SW480 (cell line): ENCODE measurements at regions not wholly inside any gene's neighbourhood (a gene's known extent, or its start where the extent isn't known, plus 50 kb on each side); places are given as distances from the start of the nearest gene placed in this dataset.

Experiments used
- DNase-seq: peaks from one replicate; pipeline ENCODE4 v3.0.0-alpha.2; 2016; ENCODE audit warnings: low spot score

DNA sequence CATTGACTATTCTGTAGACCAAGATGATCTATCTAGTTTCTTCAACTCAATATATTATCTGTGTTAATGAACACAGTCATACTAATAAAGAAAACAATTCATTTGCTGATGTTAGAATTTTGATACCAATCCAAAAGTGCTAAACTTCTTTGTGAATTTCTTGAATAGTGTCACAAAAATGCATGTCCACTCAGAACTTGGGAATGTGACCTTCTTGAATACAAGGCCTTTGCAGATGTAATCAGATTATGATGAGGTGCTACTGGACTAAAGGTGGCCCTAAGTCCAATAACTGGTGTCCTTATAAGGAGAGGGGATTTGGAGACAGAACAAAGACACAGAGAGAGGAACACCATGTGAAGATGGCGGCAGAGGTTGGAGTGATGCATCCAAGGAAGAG, 305.8 kb upstream of the ZP4 start:
- DNase-seq: no peak

DNA sequence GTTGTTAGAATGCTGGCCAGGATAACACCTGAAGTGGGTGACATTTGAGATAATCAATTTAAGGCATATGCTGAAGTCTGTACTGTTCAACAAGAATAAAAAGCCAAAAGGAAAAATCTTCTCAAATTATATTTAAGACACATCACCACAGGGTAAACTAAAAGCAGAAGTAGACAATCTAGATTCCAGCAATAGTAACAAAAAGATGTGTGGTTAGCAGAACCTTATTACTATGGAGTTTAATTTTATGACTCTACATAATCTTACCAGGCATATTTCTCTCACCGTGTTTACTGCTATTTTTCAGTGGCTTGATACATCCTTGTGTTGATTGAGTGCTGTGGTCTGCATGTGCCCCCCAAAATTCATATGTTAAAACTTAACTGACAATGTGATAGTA, 300.4 kb upstream of the ZP4 start:
- no peak for DNase-seq

DNA sequence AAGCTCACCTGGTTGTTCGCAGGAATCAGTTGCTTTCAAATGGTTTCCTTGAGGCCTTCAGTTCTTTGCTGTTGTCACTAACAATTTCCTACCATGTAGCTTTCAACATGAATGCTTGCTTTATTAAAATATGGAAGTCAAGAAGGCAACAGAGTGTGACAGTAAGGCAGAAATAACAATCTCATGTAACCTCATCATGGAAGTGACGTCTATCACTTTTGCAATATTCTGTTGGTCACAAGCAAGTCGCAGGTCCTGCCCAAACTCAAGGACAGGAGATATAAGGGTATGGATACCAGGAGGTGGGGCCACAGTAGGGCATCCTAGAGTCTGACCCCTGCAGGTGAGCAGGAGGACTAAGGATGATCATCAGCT, 296.8 kb upstream of the ZP4 start:
- no peak for DNase-seq

DNA sequence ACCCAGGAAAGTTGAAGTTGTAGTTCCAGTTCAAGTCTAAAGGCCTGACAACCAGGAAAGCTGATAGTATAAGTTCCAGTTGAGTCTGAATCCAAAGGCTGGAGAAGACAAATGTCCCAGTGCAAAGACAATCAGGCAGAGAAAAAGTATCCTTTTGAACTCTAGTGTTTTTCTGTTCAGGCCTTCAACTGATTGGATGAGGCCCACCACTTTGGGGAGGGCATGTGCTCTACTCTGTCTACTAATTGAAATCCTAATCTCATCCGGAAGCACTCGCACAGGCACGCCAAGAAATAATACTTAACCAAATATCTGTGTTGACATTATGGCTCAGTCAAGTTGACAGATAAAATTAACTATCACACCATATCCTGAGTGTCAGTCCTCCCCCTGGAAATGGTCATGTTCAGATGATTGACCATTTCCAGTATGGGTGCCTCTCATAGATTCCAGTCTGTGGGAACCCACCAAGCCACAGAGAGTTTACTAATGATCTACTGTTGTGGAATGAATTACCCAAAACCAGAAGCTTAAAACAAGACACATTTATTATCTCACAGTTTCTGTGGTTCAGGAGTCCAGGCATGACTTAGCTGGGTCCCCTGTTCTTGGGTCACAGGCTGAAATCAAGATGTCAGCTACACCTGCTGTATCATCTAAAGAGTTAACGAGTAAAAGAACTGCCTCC, 296.3 kb upstream of the ZP4 start:
- DNase-seq: no peak

DNA sequence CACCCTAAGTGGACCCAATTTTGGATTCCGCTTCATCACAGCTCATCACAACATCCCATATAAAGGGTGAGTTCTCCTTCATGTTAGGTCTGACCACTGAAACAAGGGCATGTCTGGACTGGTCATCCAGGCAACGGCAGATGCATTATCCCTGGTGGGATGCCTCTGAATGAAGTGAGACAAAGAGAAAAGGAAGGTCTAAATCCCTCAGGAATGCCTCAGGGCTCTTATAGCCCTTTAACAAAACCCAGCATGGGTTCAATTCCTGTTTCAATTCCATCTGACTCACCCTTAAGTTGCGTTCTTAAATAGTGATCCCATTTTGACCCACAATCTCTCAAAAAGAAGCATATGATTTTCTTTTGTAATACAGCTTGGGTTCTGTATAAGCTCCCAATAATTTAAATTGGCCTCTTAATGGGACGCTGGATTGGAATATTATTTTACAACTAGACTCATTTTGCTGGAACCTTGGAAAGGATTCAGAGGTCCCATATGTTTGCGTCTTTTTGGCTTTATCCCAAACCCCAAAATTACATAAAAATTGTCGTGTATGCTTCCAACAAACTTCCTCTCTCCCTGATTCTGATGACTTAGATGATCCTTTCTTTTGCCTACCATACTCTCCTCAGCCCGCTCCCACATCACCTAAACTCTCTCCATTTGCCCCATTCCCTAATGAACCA, 287.4 kb upstream of the ZP4 start:
- DNase-seq: no peak

DNA sequence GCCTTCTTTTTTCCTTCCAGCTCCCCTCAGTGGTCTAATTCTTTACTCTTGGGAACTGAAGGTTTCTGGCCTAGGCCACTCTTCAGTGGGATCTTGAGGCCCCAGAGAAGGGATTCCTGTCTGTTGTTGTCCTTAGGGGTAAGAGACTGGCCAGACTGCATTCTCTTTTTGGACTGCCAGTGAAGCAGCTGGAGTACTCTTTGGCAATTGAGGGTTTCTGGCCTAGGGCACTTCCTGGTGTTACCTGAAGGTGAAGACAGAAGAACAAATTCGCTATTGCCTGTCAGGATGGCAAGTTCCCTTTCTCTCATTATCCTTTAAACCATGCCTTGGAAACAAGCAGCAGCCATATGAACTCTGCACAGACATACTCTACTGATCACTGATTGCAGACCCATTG, 286.6 kb upstream of the ZP4 start:
- no peak for DNase-seq

DNA sequence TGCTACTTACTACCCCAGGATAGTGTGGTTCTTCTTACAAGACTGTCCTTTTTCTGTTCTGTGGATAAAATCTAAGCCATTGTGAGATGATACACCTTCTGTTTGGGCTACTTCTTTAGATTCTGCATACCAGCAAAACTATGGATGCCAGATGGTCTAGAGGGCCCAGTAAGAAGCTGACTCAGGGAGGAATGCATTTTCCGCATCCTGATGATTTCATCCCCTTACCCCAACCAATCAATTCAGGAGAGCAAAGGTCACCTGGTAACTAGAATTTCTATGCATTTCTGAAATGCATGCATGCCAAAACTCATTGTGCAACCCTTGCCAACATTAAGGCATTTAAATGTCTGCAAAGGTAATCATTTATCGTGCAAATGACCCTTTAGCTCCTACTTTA, 285.7 kb upstream of the ZP4 start:
- no peak for DNase-seq

DNA sequence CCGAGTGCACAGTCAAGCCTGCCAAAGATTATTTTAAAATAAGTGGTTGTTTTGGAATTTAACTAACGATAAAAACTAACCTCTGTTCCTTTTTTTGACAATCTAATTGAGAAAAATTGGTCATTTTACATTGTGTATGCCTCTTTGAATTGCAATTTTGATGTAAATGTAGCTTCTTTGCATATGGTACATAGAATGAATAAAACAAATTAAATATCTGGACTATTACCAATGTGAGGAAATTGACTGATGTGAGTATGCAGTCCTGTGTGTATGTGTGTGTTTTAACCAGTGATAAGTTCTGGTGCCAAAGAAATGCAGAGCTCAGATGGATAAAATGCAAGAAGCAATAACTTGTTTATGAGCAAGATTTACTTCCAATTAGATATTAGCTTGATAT, 281.3 kb upstream of the ZP4 start:
- no peak for DNase-seq

DNA sequence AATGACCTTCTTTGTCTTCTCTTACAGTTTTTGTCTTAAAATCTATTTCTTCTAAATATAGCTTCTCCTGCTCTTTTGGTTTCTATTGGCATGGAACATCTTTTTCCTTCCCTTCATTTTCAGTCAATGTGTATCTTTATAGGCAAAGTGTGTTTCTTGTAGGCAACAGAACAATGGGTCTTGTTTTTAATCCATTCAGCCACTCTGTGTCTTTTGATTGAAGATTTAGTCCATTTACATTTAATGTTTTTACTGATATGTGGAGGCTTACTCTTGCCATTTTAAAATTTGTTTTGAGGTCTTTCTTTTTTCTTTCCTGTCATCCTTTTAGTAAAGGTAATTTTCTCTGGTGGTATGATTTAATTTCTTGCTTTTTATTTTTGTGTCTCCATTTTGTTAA, 271.2 kb upstream of the ZP4 start:
- no peak for DNase-seq

DNA sequence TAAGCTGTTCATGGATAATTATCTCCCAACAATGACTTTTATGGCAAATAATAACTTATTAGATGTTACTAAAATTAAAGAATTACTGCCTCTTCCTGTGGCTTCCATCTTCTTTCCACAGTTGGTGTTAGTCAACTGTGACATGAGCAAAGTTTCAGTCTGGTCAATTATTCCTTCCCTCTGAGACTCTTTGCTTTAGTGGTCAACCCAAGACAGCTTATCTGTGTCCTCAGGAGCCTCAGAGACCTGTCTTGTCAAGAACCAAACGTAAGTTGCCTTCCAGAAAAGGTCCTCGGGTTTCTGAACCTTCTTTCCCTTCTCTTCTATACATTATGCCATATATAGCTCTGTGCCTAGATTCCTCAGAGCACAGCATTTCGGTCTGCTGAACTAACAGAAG, 263.2 kb upstream of the ZP4 start:
- DNase-seq: no peak

DNA sequence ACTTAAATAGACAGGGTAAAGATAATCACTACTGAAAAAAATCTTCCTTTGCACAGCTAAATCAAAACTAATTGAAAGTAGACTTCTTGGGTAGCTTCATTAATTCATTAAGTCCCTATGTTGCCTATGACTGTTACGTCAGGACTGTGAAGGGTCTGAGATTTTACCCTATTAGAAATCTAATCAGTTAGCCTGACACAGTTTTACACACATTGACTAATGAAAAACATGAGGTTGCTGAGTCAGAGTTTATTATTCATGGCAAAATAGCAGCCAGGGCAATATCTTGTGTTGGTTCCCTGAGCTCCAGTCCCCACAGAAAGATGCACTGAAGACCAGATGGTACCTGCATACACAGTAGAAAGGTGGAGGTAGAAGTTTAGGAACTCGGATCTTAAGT, 262.5 kb upstream of the ZP4 start:
- no peak for DNase-seq

DNA sequence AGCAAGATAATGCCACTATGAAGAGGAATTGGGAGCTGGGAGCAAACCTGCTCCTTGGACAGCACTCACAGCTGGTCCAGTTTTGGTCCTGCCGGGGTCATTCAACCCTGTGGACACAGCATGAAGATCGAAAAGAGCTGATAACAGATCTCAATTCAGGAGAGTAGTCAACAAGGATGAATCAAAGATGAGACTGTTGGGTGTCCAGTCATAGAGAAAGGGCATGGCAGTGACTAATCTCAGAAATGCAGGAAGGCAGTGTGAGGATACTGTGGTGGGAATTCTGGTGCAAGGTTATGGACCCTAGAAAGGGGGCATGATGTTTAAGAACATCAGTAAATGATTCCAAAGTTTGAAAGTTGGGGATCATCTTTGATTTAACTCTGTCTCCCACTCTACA, 261.4 kb upstream of the ZP4 start:
- DNase-seq: no peak

DNA sequence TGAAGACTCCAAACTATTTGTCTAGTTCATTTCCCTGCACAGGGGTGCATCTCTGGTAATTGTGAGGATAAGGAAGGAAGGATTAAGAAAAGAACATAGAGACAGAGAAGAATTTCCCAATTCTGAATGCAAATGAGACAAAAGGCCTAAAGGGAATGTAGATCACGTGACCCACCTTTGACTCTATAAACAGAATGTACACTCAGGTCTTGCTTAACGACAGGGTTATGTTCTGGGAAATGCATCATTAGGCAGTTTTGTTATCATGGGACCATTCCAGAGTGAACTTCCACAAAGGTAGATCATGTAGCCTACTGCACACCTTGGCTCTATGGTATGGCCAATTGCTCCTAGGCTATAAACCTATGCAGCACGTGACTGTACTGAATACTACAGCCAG, 252.3 kb upstream of the ZP4 start:
- DNase-seq: no peak

DNA sequence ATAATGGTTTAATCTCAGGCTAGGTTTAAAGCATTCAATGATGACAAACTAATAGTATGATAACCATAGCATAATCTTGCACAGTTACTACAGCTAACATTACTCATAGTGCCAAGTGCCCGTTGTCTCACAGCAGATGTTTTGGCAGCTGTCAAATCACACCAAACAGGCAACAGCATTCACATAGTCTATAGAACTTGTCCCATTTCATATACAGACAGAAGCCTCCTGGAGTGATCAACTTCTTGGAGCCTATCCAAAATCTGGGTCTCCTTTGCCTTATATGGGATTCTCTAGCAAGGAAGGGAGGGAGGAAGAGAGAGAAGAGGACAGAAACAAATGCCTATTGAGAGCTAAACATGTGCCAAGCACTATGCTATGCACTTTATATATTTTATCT, 250.6 kb upstream of the ZP4 start:
- DNase-seq: no peak

DNA sequence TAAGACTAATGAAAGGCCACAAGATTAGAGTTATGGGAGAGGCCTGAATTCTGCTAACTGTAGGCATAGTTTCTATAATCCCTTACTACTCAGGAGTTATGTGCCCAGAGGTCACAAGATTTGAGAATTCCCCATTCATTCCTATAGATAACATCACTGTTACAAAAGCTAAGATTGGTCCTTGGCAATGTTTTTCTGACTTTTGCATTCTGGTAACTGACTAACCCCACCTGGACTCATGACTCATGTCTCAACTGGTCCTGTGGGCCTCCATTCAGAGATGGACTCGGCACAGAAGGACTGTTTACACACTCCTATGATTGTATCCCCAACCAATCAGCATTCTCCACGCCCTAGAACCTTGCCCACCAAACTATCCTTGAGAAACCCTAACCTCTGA, 249.0 kb upstream of the ZP4 start:
- no peak for DNase-seq

DNA sequence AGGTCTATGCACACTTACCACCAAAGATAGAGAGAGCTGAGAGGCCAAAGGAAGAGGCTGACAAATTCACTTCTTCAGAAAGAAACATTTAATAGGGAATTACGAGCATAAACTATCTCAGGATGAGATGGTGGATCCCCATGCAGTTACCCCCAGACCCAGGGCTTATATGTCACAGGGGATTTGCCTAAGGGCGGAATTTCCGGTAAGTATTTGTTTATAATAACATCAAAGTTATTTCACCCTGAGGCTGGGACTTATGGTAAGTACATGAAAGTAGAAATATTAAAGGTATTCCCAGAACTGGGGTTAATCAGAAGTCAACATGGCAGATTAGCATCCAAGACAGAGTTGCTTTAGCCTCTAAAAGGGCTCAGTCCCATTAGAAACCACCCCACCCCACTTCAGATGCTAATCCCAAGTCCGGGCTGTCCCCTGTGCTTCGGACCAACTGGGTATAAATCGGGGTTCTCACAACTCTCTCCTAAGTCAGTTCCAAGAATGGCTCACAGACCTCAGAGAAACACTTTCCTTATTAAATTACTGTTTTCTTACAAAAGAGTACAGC, 247.4 kb upstream of the ZP4 start:
- DNase-seq: no peak

DNA sequence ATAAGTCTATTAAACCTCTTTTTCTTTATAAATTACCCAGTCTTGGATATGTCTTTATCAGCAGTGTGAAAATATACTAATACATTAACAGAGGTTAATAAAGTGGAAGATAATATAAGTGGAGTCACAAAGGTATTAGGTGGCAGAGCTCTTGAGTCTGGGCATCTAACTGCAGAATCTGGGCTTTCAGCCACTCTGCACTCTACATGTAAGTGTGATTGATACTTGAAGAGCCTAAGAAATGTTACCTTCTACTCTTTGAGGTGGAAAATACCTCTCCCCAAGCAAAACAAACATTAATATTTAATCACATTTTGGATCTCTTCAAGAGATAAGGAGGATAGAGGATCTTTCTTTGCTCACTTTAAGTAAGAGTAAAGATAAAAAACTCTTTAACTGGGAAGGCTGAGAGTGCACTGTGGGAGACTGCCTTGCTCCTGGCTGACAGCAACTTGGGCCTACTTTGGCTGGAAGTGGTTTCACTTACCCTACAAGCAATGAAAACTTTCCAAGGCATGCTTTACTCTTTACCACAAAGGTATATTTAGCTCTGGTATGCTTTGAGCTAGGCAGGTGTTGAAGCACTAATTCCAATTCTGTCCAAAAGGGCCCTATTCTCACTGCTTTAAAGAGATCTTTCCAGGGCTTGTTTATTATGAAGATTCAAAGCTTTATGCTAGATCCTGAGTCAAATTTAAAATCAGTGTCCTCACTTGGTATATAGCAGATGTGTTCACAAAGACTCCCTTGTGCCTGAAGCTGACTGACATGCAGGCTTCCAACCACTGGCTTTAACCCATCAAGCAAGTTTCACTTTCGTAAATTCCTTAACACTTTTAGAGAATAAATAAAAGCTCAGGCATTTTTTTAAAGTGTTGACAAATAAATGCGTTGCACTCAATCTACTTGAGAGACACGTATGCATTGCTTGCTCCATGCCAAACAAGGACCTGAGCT, 245.3 kb upstream of the ZP4 start:
- no peak for DNase-seq

DNA sequence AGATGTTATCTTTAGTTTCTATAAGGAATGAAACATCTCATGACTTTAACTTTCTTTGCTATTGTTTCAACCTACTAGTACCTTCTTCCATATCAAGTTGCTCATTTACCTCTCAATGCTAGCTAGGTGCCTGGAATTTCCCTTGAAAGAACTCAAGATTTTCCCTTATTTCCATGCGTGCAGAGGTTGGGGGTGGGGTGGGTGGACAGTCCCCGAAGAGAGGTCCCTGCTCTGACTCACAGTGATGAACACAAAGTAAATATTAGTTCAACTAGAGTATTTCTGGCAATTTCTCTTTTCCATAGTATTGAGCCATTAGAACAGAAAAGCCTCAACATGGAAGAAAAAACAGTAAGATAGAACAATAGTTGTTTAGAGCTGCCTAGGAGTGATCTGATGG, 239.0 kb upstream of the ZP4 start:
- no peak for DNase-seq

DNA sequence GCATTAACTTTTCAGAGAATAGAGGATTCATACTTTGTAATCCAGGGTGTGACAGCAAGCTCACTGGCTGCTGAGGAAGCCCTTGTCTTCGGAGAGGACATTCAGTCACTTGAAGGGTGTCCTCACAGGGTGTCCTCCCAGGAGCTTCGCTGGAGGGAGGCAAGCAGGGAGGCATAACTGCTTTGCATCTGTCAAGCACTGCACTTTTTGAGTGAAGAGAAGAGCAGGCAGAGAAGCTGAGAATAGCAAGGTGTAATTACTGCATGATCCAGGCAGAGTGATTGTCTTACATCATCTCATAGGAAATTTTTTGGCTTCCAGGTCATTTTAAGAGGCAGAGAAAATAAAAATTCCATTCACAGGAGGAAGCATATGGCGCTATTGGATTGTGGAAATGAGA, 232.5 kb upstream of the ZP4 start:
- DNase-seq: no peak

DNA sequence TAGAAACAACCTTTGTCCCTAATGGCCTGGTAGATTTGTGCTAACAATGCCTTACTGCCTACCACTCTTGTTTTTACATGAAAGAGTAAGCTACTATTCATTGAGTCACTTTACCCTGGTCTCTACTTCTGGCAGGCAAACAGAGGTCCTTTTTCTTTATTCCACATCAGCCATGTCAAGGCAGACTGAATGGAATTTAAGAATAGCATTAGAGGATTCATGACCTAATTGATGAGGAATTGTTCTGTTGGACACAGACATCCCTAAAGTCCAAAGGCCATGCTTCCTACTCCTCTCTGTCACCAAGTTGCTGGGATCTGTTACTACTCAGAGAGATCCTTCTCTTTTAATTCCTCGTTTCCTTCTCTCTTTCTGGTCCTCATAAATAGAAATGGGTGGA, 229.1 kb upstream of the ZP4 start:
- no peak for DNase-seq

DNA sequence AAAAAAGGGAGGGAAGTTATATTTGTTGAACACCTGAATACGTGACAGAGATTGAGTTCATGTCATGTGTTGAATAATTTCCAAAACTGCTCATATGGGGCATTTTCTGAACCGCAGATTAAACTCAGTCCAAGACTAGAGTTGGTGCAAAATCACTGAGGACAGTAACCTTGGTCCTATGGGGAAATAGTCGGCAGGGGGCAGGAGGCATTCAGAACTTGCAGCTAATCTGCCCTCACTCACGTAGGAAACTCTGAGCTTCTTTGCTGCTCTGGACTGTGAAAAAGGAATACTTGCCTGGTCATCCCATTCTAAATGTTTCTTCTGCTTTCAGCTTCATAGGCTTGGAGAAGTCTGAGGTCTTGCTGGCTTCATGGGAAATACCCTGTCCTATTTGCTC, 228.3 kb upstream of the ZP4 start:
- no peak for DNase-seq

DNA sequence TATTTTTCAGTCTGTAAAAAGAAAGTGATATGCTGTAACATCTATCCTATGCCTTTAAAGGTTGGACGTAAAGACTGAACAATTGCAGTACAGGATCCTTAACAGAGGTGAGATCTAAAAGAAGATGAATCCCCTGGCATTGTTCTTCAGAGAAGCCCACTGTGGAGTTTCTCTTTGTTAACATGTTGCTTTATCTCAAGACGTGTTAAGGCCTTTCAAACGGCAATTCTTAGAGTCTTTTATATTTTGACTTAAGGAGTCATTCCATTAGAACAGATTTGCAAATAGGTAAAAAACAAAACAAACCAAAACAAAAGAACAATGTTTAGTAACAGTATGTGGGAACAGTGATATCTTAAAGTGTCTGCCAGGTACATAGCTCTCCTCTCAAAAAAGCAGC, 225.1 kb upstream of the ZP4 start:
- DNase-seq: no peak
